ENCODE measurements at regions not wholly inside any gene's neighbourhood (a gene's known extent, or its start where the extent isn't known, plus 50 kb on each side); places are given as distances from the start of the nearest gene placed in this dataset.

DNA sequence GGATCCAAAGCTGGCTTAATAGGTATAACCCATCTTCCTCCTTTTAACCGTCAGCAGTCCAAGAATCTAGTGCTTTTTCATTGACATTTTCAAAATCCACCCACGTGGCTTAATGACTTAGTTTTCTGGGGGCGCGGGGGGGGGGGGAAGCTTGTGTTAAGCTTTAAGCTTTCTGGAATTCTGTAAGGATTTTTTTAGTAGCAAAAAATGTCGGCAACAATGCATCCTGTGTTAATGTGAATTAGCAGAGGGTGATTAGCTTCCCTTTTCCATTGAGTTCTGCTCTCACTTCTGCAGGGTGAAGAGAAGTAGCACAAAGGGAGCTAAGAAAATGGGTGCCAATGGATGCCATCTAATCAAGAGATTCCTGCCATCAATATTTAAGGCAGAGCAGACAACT is 348.2 kb downstream of the SAMD5 start:
- TF ChIP-seq POLR2A (IDR thresholded peaks at IDR 0.05) = no peak
- TF ChIP-seq, protein P1, sequence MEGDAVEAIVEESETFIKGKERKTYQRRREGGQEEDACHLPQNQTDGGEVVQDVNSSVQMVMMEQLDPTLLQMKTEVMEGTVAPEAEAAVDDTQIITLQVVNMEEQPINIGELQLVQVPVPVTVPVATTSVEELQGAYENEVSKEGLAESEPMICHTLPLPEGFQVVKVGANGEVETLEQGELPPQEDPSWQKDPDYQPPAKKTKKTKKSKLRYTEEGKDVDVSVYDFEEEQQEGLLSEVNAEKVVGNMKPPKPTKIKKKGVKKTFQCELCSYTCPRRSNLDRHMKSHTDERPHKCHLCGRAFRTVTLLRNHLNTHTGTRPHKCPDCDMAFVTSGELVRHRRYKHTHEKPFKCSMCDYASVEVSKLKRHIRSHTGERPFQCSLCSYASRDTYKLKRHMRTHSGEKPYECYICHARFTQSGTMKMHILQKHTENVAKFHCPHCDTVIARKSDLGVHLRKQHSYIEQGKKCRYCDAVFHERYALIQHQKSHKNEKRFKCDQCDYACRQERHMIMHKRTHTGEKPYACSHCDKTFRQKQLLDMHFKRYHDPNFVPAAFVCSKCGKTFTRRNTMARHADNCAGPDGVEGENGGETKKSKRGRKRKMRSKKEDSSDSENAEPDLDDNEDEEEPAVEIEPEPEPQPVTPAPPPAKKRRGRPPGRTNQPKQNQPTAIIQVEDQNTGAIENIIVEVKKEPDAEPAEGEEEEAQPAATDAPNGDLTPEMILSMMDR (IDR thresholded peaks at IDR 0.05) = no peak
- DNase-seq = no peak
- Histone ChIP-seq H3K27me3 (no peaks in the 10 kb centered on the region), H3K36me3 (no peaks in the 10 kb centered on the region), H3K4me1 (no peaks in the 10 kb centered on the region), H3K9me3 (no peaks in the 10 kb centered on the region), H3K27ac (no peak overlapping the region), H3K4me3 (no peak overlapping the region)
- 71 to 83% methylated on average over 4 to 5 of the region's 5 CpGs for WGBS, 2 donors
- intact Hi-C loops (cut with DNase I) = no loop called here

DNA sequence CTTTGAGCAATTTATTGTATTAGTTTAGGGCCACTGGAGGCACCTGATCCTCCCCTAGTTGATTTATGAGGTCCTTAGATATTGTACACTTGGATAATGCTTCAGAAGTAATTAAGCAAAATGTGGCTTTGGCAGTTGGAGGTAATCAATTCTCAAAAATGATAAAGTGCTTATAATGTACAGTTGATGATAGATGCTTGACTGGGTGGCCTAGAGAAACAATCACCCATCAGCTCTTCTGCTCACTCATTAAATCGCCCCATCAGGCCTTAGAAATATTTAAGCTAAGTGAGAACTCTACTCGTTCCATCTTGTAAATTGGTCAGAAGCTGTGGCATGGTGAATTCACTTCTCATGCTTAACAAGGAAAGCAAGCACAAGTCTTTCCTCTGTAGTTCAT is 349.9 kb downstream of the SAMD5 start:
- Histone ChIP-seq H3K4me3 (no peak overlapping the region), H3K27ac (no peak overlapping the region), H3K36me3 (no peaks in the 10 kb centered on the region), H3K9me3 (no peaks in the 10 kb centered on the region), H3K27me3 (no peaks in the 10 kb centered on the region), H3K4me1 (no peaks in the 10 kb centered on the region)
- intact Hi-C loops (cut with DNase I) = no loop called here
- 89 to 91% methylated on average over 2 of the region's 2 CpGs for WGBS, 2 donors
- TF ChIP-seq POLR2A (IDR thresholded peaks at IDR 0.05) = no peak
- TF ChIP-seq, protein P1 (IDR thresholded peaks at IDR 0.05) = no peak
- no peak for DNase-seq

- intact Hi-C loops (cut with DNase I) = no loop called here
- no peak for DNase-seq
- WGBS, 2 donors = 70 to 71% methylated on average over 4 of the region's 4 CpGs
- Histone ChIP-seq H3K4me1 (no peaks in the 10 kb centered on the region), H3K27me3 (no peaks in the 10 kb centered on the region), H3K9me3 (no peaks in the 10 kb centered on the region), H3K36me3 (no peaks in the 10 kb centered on the region), H3K27ac (no peak overlapping the region), H3K4me3 (no peak overlapping the region)
- no peak for TF ChIP-seq POLR2A (IDR thresholded peaks at IDR 0.05)
- TF ChIP-seq, protein P1 (IDR thresholded peaks at IDR 0.05) = no peak
These were observed 350.6 kb downstream of the SAMD5 start for GRCh38 chr6:147859071-147859470.

- 90 to 91% methylated on average over 2 of the region's 2 CpGs for WGBS, 2 donors
- H3K36me3 ChIP-seq = no peaks in the 10 kb centered on the region
- no peak overlapping the region for H3K27ac ChIP-seq
- DNase-seq = no peak
- intact Hi-C loops (cut with DNase I) = no loop called here
- H3K27me3 ChIP-seq = no peaks in the 10 kb centered on the region
- no peak overlapping the region for H3K4me3 ChIP-seq
- TF ChIP-seq, protein P1 (IDR thresholded peaks at IDR 0.05) = no peak
- no peak for TF ChIP-seq POLR2A (IDR thresholded peaks at IDR 0.05)
- H3K9me3 ChIP-seq = no peaks in the 10 kb centered on the region
- H3K4me1 ChIP-seq = no peaks in the 10 kb centered on the region
These were observed 353.2 kb downstream of the SAMD5 start for GRCh38 chr6:147861696-147862095.

DNA sequence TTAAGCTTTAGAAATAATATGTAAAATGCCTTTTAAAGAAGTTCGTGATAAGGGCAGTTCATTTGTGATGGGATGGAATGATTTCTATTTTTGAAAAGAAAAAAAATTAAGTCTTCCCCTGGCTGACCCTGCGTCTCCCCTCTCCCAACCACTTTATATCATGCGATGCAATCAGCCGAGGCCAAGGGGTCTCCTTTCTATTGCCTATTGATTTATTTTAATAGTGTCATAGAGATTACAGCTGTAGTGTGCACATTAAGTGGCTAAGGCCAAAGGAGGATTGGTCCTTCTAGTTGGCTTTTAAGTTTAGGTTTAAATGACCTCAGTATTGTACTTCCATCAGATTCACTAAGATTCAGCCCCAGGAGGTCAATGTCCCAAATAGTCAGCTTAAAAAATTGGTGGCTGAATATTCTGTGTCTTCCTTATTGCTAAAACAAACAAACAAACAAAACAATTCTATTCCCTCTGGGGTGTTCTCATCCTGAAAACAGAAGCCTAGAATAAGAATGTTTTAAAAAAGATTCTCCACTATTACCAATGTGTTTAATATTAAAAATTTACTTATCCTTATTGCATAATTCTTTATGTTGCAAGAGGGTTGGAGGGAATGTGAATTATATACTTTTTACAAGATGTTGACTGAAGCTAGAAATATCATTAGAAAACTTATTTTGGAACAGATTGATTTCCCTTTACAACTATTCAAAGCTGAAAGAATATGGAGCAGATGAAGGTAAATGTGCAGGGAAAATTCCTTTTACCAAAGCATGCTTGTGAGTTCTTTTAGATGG is 359.1 kb downstream of the SAMD5 start:
- intact Hi-C loops (cut with DNase I) = no loop called here
- no peak for DNase-seq
- H3K27ac ChIP-seq = no peak overlapping the region
- WGBS, 2 donors = 88 to 93% methylated on average over 4 of the region's 4 CpGs
- H3K9me3 ChIP-seq = no peaks in the 10 kb centered on the region
- H3K27me3 ChIP-seq = no peaks in the 10 kb centered on the region
- TF ChIP-seq POLR2A (IDR thresholded peaks at IDR 0.05) = no peak
- TF ChIP-seq, protein P1 (IDR thresholded peaks at IDR 0.05) = no peak
- no peak overlapping the region for H3K4me3 ChIP-seq
- no peaks in the 10 kb centered on the region for H3K36me3 ChIP-seq
- H3K4me1 ChIP-seq = peaks cover 0 to 7% (median 0%) of the 10 kb centered on the region in 3 donors

All from esophagus squamous epithelium (tissue), 5 donors.